ENCODE measurements at regions not wholly inside any gene's neighbourhood (a gene's known extent, or its start where the extent isn't known, plus 50 kb on each side); places are given as distances from the start of the nearest gene placed in this dataset.

GRCh38 chr7:25314094-25314730 is 85.9 kb upstream of the NPVF start:
- DNase-seq = no peak
- H2AFZ ChIP-seq (ENCODE audit: low read depth, low read length) = no peak overlapping the region

GRCh38 chr7:25314731-25315267 is 86.5 kb upstream of the NPVF start:
- ATAC-seq (ENCODE audit: insufficient read depth, low read depth) = no peak
- DNase-seq = no peak
- H4K20me1 ChIP-seq (ENCODE audit: insufficient read depth, low read length) = no peaks in the 10 kb centered on the region
- H2AFZ ChIP-seq (ENCODE audit: low read depth, low read length) = no peak overlapping the region
- H3K4me1 ChIP-seq (ENCODE audit: insufficient read depth, low read length) = no peaks in the 10 kb centered on the region
- H3K4me2 ChIP-seq (ENCODE audit: insufficient read depth, low read length) = no peak overlapping the region
- no peak overlapping the region for H3K9ac ChIP-seq (ENCODE audit: low read depth, low read length)
- TF ChIP-seq CTCF (IDR thresholded peaks at IDR 0.05; ENCODE audit: borderline replicate concordance, extremely low read depth, low read length, poor library complexity, severe bottlenecking) (no peak), EZH2 (IDR thresholded peaks at IDR 0.05; ENCODE audit: borderline replicate concordance, low read depth, low read length, severe bottlenecking) (no peak)
- no peaks in the 10 kb centered on the region for H3K79me2 ChIP-seq (ENCODE audit: insufficient read depth, low read length)
- no peaks in the 10 kb centered on the region for H3K9me3 ChIP-seq (ENCODE audit: insufficient read depth, low read length, severe bottlenecking)
- no peak overlapping the region for H3K4me3 ChIP-seq (ENCODE audit: low read depth in 1 of 2, low read length in 2 of 2)
- no peaks in the 10 kb centered on the region for H3K36me3 ChIP-seq (ENCODE audit: insufficient read depth, low read length)
- no peak overlapping the region for H3K27ac ChIP-seq (ENCODE audit: low read length)
- H3K27me3 ChIP-seq (ENCODE audit: insufficient read depth, low read length, poor library complexity) = peaks cover 16% of the 10 kb centered on the region

More at GRCh38 chr7:25314094-25314730, 85.9 kb upstream of the NPVF start:
- no peak overlapping the region for H3K27ac ChIP-seq (ENCODE audit: low read length)
- no peaks in the 10 kb centered on the region for H3K9me3 ChIP-seq (ENCODE audit: insufficient read depth, low read length, severe bottlenecking)
- no peaks in the 10 kb centered on the region for H3K79me2 ChIP-seq (ENCODE audit: insufficient read depth, low read length)
- no peak for ATAC-seq (ENCODE audit: insufficient read depth, low read depth)
- peaks cover 12% of the 10 kb centered on the region for H3K27me3 ChIP-seq (ENCODE audit: insufficient read depth, low read length, poor library complexity)
- no peaks in the 10 kb centered on the region for H3K36me3 ChIP-seq (ENCODE audit: insufficient read depth, low read length)
- H3K4me3 ChIP-seq (ENCODE audit: low read depth in 1 of 2, low read length in 2 of 2) = no peak overlapping the region
- no peak overlapping the region for H3K4me2 ChIP-seq (ENCODE audit: insufficient read depth, low read length)
- no peaks in the 10 kb centered on the region for H3K4me1 ChIP-seq (ENCODE audit: insufficient read depth, low read length)
- no peaks in the 10 kb centered on the region for H4K20me1 ChIP-seq (ENCODE audit: insufficient read depth, low read length)
- H3K9ac ChIP-seq (ENCODE audit: low read depth, low read length) = no peak overlapping the region
- no peak for TF ChIP-seq EZH2 (IDR thresholded peaks at IDR 0.05; ENCODE audit: borderline replicate concordance, low read depth, low read length, severe bottlenecking)

- Histone ChIP-seq H3K9ac (ENCODE audit: low read depth, low read length) (no peak overlapping the region), H3K4me1 (ENCODE audit: insufficient read depth, low read length) (no peaks in the 10 kb centered on the region), H3K27ac (ENCODE audit: low read length) (no peak overlapping the region), H3K9me3 (ENCODE audit: insufficient read depth, low read length, severe bottlenecking) (no peaks in the 10 kb centered on the region), H4K20me1 (ENCODE audit: insufficient read depth, low read length) (no peaks in the 10 kb centered on the region), H3K36me3 (ENCODE audit: insufficient read depth, low read length) (no peaks in the 10 kb centered on the region), H3K79me2 (ENCODE audit: insufficient read depth, low read length) (no peaks in the 10 kb centered on the region), H3K4me3 (ENCODE audit: low read depth in 1 of 2, low read length in 2 of 2) (no peak overlapping the region), H2AFZ (ENCODE audit: low read depth, low read length) (no peak overlapping the region), H3K4me2 (ENCODE audit: insufficient read depth, low read length) (no peak overlapping the region), H3K27me3 (ENCODE audit: insufficient read depth, low read length, poor library complexity) (peaks cover 16% of the 10 kb centered on the region)
- ATAC-seq (ENCODE audit: insufficient read depth, low read depth) (no peak), DNase-seq (no peak)
- no peak for TF ChIP-seq CTCF (IDR thresholded peaks at IDR 0.05; ENCODE audit: borderline replicate concordance, extremely low read depth, low read length, poor library complexity, severe bottlenecking)
- TF ChIP-seq EZH2 (IDR thresholded peaks at IDR 0.05; ENCODE audit: borderline replicate concordance, low read depth, low read length, severe bottlenecking) = no peak
These were observed 88.1 kb upstream of the NPVF start for GRCh38 chr7:25316366-25316765.

GRCh38 chr7:25318047-25318446 is 89.8 kb upstream of the NPVF start:
- Histone ChIP-seq H3K27me3 (ENCODE audit: insufficient read depth, low read length, poor library complexity) (peaks cover 20% of the 10 kb centered on the region), H3K4me2 (ENCODE audit: insufficient read depth, low read length) (no peak overlapping the region), H2AFZ (ENCODE audit: low read depth, low read length) (no peak overlapping the region), H4K20me1 (ENCODE audit: insufficient read depth, low read length) (no peaks in the 10 kb centered on the region), H3K4me3 (ENCODE audit: low read depth in 1 of 2, low read length in 2 of 2) (no peak overlapping the region), H3K9me3 (ENCODE audit: insufficient read depth, low read length, severe bottlenecking) (no peaks in the 10 kb centered on the region), H3K4me1 (ENCODE audit: insufficient read depth, low read length) (no peaks in the 10 kb centered on the region), H3K79me2 (ENCODE audit: insufficient read depth, low read length) (no peaks in the 10 kb centered on the region), H3K27ac (ENCODE audit: low read length) (no peak overlapping the region), H3K36me3 (ENCODE audit: insufficient read depth, low read length) (no peaks in the 10 kb centered on the region), H3K9ac (ENCODE audit: low read depth, low read length) (no peak overlapping the region)
- peak; percentile 16 for TF ChIP-seq CTCF (IDR thresholded peaks at IDR 0.05; ENCODE audit: borderline replicate concordance, extremely low read depth, low read length, poor library complexity, severe bottlenecking)
- no peak for TF ChIP-seq EZH2 (IDR thresholded peaks at IDR 0.05; ENCODE audit: borderline replicate concordance, low read depth, low read length, severe bottlenecking)
- ATAC-seq (ENCODE audit: insufficient read depth, low read depth) = no peak
- DNase-seq = no peak
